ENCODE measurements at regions not wholly inside any gene's neighbourhood (a gene's known extent, or its start where the extent isn't known, plus 50 kb on each side); places are given as distances from the start of the nearest gene placed in this dataset.

- TF ChIP-seq EZH2 (IDR thresholded peaks at IDR 0.05; ENCODE audit: insufficient read depth, low read length) (no peak), CTCF (IDR thresholded peaks at IDR 0.05; ENCODE audit: insufficient read depth, low read depth, low read length) (no peak)
These were observed 188.4 kb upstream of the SYNPR start for GRCh38 chr3:63089751-63090132.
